ENCODE measurements at regions not wholly inside any gene's neighbourhood (a gene's known extent, or its start where the extent isn't known, plus 50 kb on each side); places are given as distances from the start of the nearest gene placed in this dataset.

DNA sequence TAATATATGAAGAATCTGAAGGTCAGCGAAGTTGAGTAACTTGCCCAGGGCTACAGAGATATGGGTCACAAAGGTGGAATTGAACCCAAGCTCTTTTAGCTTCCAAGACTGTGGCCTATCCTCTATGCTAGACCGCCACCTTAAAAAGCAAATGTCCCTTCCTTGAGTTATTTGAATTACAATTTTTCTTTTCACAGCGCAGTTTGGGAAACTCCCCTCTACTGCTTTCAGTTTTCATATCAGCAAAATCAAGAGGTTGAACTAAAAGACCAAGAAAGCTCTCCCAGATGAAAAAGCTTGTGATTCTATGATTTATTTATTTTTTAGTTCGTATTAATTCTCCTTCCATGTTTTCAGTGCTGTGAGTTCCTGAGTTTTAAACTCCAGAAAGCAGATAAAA lies 174.5 kb upstream of the C1QTNF7 start:
- H3K27ac ChIP-seq (ENCODE audit: low read depth, low read length), result no peak overlapping the region
- H3K4me3 ChIP-seq (ENCODE audit: insufficient read depth, low read length, poor library complexity, severe bottlenecking), result no peak overlapping the region
- no peak overlapping the region for H3K9ac ChIP-seq (ENCODE audit: low read length)
- no peaks in the 10 kb centered on the region for H3K9me2 ChIP-seq (replicated peaks; ENCODE audit: insufficient read depth, low read length)
- H3K27me3 ChIP-seq (ENCODE audit: low read length), result no peaks in the 10 kb centered on the region
- TF ChIP-seq EZH2phosphoT487 (conservative IDR thresholded peaks at IDR 0.05; ENCODE audit: low read length), result no peak
- no peak overlapping the region for H2AFZ ChIP-seq (ENCODE audit: low read depth, low read length, severe bottlenecking)
- H4K20me1 ChIP-seq (ENCODE audit: low read depth, low read length), result no peaks in the 10 kb centered on the region
- no peaks in the 10 kb centered on the region for H3K36me3 ChIP-seq (ENCODE audit: low read length)
- H3F3A ChIP-seq (ENCODE audit: insufficient read depth), result no peaks in the 10 kb centered on the region
- no peaks in the 10 kb centered on the region for H3K79me2 ChIP-seq (ENCODE audit: insufficient read depth, low read length)
- H3K4me2 ChIP-seq (ENCODE audit: low read depth, low read length, poor library complexity, severe bottlenecking), result no peak overlapping the region
- no peaks in the 10 kb centered on the region for H3K9me3 ChIP-seq (ENCODE audit: insufficient read depth, low read length)

GRCh38 chr4:15254236-15254880 lies 173.5 kb upstream of the C1QTNF7 start:
- TF ChIP-seq EZH2phosphoT487 (conservative IDR thresholded peaks at IDR 0.05; ENCODE audit: low read length) (no peak), CTCF (IDR thresholded peaks at IDR 0.05; ENCODE audit: insufficient read depth, low read length, poor library complexity, severe bottlenecking) (no peak)
- no peaks in the 10 kb centered on the region for H3K27me3 ChIP-seq (ENCODE audit: low read length)
- no peaks in the 10 kb centered on the region for H3F3A ChIP-seq (ENCODE audit: insufficient read depth)
- H3K27ac ChIP-seq (ENCODE audit: low read depth, low read length), result no peak overlapping the region
- no peaks in the 10 kb centered on the region for H4K20me1 ChIP-seq (ENCODE audit: low read depth, low read length)
- no peaks in the 10 kb centered on the region for H3K9me3 ChIP-seq (ENCODE audit: insufficient read depth, low read length)
- no peak overlapping the region for H3K9ac ChIP-seq (ENCODE audit: low read length)
- H3K9me2 ChIP-seq (replicated peaks; ENCODE audit: insufficient read depth, low read length), result no peaks in the 10 kb centered on the region
- no peaks in the 10 kb centered on the region for H3K36me3 ChIP-seq (ENCODE audit: low read length)
- no peaks in the 10 kb centered on the region for H3K79me2 ChIP-seq (ENCODE audit: insufficient read depth, low read length)
- no peak overlapping the region for H3K4me3 ChIP-seq (ENCODE audit: insufficient read depth, low read length, poor library complexity, severe bottlenecking)
- no peak overlapping the region for H3K4me2 ChIP-seq (ENCODE audit: low read depth, low read length, poor library complexity, severe bottlenecking)
- no peak overlapping the region for H2AFZ ChIP-seq (ENCODE audit: low read depth, low read length, severe bottlenecking)

DNA sequence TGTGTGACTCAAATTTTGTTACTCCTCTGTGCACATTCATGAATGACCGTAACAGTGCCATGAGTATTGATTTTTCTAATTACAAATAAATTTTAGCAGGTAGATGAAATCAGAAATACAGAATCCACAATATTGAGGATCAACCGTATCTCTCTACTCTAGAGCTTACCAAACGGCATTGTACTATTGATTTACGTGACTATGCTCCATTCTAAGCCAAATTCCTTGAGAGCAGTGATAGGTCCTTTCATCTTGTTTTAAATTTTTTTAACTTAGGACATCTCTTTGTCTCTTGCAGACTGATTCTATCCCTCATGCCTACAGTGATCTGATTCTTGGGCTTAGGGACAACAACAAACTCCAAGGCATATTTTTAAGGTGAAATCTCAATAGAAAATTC lies 172.3 kb upstream of the C1QTNF7 start:
- no peaks in the 10 kb centered on the region for H3K9me3 ChIP-seq (ENCODE audit: insufficient read depth, low read length)
- H3K4me2 ChIP-seq (ENCODE audit: low read depth, low read length, poor library complexity, severe bottlenecking), result no peak overlapping the region
- H3K9me2 ChIP-seq (replicated peaks; ENCODE audit: insufficient read depth, low read length), result no peaks in the 10 kb centered on the region
- no peaks in the 10 kb centered on the region for H3F3A ChIP-seq (ENCODE audit: insufficient read depth)
- no peaks in the 10 kb centered on the region for H3K27me3 ChIP-seq (ENCODE audit: low read length)
- no peaks in the 10 kb centered on the region for H4K20me1 ChIP-seq (ENCODE audit: low read depth, low read length)
- no peak overlapping the region for H3K27ac ChIP-seq (ENCODE audit: low read depth, low read length)
- no peaks in the 10 kb centered on the region for H3K36me3 ChIP-seq (ENCODE audit: low read length)
- H3K4me3 ChIP-seq (ENCODE audit: insufficient read depth, low read length, poor library complexity, severe bottlenecking), result no peak overlapping the region
- no peak for TF ChIP-seq CTCF (IDR thresholded peaks at IDR 0.05; ENCODE audit: insufficient read depth, low read length, poor library complexity, severe bottlenecking)
- no peak overlapping the region for H3K9ac ChIP-seq (ENCODE audit: low read length)
- H2AFZ ChIP-seq (ENCODE audit: low read depth, low read length, severe bottlenecking), result no peak overlapping the region
- H3K79me2 ChIP-seq (ENCODE audit: insufficient read depth, low read length), result no peaks in the 10 kb centered on the region

- H3K9ac ChIP-seq (ENCODE audit: low read length), result no peak overlapping the region
- no peaks in the 10 kb centered on the region for H3K9me3 ChIP-seq (ENCODE audit: insufficient read depth, low read length)
- H3K9me2 ChIP-seq (replicated peaks; ENCODE audit: insufficient read depth, low read length), result no peaks in the 10 kb centered on the region
- no peaks in the 10 kb centered on the region for H3F3A ChIP-seq (ENCODE audit: insufficient read depth)
- TF ChIP-seq CTCF (IDR thresholded peaks at IDR 0.05; ENCODE audit: insufficient read depth, low read length, poor library complexity, severe bottlenecking), result no peak
- H3K4me2 ChIP-seq (ENCODE audit: low read depth, low read length, poor library complexity, severe bottlenecking), result no peak overlapping the region
- no peaks in the 10 kb centered on the region for H3K36me3 ChIP-seq (ENCODE audit: low read length)
- H3K27me3 ChIP-seq (ENCODE audit: low read length), result no peaks in the 10 kb centered on the region
- H3K4me3 ChIP-seq (ENCODE audit: insufficient read depth, low read length, poor library complexity, severe bottlenecking), result no peak overlapping the region
- no peaks in the 10 kb centered on the region for H3K79me2 ChIP-seq (ENCODE audit: insufficient read depth, low read length)
- no peak overlapping the region for H2AFZ ChIP-seq (ENCODE audit: low read depth, low read length, severe bottlenecking)
- no peaks in the 10 kb centered on the region for H4K20me1 ChIP-seq (ENCODE audit: low read depth, low read length)
- H3K27ac ChIP-seq (ENCODE audit: low read depth, low read length), result no peak overlapping the region
These were observed 167.1 kb upstream of the C1QTNF7 start for GRCh38 chr4:15260758-15261157.

All from SU-DHL-6 (cell line).